Body of pancreas (tissue), 4 donors: ENCODE measurements at regions not wholly inside any gene's neighbourhood (a gene's known extent, or its start where the extent isn't known, plus 50 kb on each side); places are given as distances from the start of the nearest gene placed in this dataset.

ENCODE experiments used
- CTCF ChIP-seq, 7 experiments: fragments of 450-650 bp in 4 of 7; fragments of 200-600 bp in 3 of 7; sonication (generic) in 3 of 7; IDR thresholded peaks; one replicate each; pipeline ENCODE4 v1.5.1; 2016 to 2019; ENCODE audit warnings: antibody characterized with exemption in 7 of 7
- POLR2A ChIP-seq, 3 donors: fragments of 450-650 bp; IDR thresholded peaks; one replicate each; pipeline ENCODE4 v1.6.1; 2016; ENCODE audit warnings: antibody characterized with exemption in 3 of 3, mild to moderate bottlenecking in 2 of 3

GRCh38 chr17:33832262-33832661 is 422.8 kb upstream of the CCL2 start:
- TF ChIP-seq CTCF (IDR thresholded peaks at IDR 0.05): no peak
- no peak for TF ChIP-seq POLR2A (IDR thresholded peaks at IDR 0.05)
